Endothelial cell of umbilical vein (primary cell): ENCODE measurements at regions not wholly inside any gene's neighbourhood (a gene's known extent, or its start where the extent isn't known, plus 50 kb on each side); places are given as distances from the start of the nearest gene placed in this dataset.

Source experiments
- CTCF ChIP-seq, 2 donors: IDR thresholded peaks; 1 replicate in 1 of 2; 2 replicates in 1 of 2; pipeline ENCODE4 v1.5.1; 2011; ENCODE audit warnings: low read length in 2 of 2, mild to moderate bottlenecking in 2 of 2, moderate library complexity in 2 of 2, control low read depth in 1 of 2, inconsistent platforms in 1 of 2, low read depth in 1 of 2; ENCODE audit not compliant: insufficient read depth in 1 of 2; ENCODE audit errors: extremely low read depth in 1 of 2
- EZH2 ChIP-seq: IDR thresholded peaks from 2 replicates; pipeline ENCODE4 v1.6.1; 2012; ENCODE audit warnings: borderline replicate concordance, low read depth, mild to moderate bottlenecking, moderate library complexity, low read length, inconsistent platforms; ENCODE audit not compliant: severe bottlenecking
- FOS ChIP-seq: IDR thresholded peaks from 2 replicates; pipeline ENCODE4 v1.6.1; 2011; ENCODE audit warnings: mild to moderate bottlenecking, low read length, moderate library complexity, borderline replicate concordance; ENCODE audit not compliant: insufficient read depth
- POLR2A ChIP-seq: IDR thresholded peaks from 2 replicates; pipeline ENCODE4 v1.6.1; 2012; ENCODE audit warnings: low read depth, mild to moderate bottlenecking, control low read depth, low read length
- POLR2AphosphoS5 ChIP-seq: IDR thresholded peaks from 2 replicates; pipeline ENCODE4 v1.6.1; 2012; ENCODE audit warnings: low read depth, mild to moderate bottlenecking, control low read depth, low read length, moderate library complexity; ENCODE audit not compliant: insufficient read depth

- TF ChIP-seq POLR2AphosphoS5 = no peak
- TF ChIP-seq EZH2 = no peak
- no peak for TF ChIP-seq POLR2A
- no peak for TF ChIP-seq CTCF (IDR thresholded peaks at IDR 0.05; ENCODE audit: extremely low read depth in 1 of 2, insufficient read depth in 1 of 2, low read depth in 1 of 2, low read length in 2 of 2)
- no peak for TF ChIP-seq FOS
These were observed 197.9 kb upstream of the DAB1 start for GRCh38 chr1:57621776-57622175.
